ENCODE measurements at regions not wholly inside any gene's neighbourhood (a gene's known extent, or its start where the extent isn't known, plus 50 kb on each side); places are given as distances from the start of the nearest gene placed in this dataset.

- DNase-seq (no peak), ATAC-seq (no peak)
- Histone ChIP-seq H3K27me3 (ENCODE audit: insufficient read depth in 3 of 3, low read length in 2 of 3) (no peaks in the 10 kb centered on the region), H3K4me1 (no peaks in the 10 kb centered on the region), H3K4me3 (no peak overlapping the region), H3K36me3 (ENCODE audit: insufficient read depth in 1 of 2, low read depth in 1 of 2) (no peaks in the 10 kb centered on the region), H3K9me3 (no peaks in the 10 kb centered on the region), H3K27ac (no peak overlapping the region)
- intact Hi-C loops (cut with DNase I), result no loop called here
- WGBS, 3 donors, result 28 to 40% (median 34%) methylated on average over 2 of the region's 2 CpGs
- TF ChIP-seq CTCF (IDR thresholded peaks at IDR 0.05), result no peak
Observed at GRCh38 chr4:159743971-159744370, 641.1 kb downstream of the RAPGEF2 start.

GRCh38 chr4:159747983-159748382, 645.1 kb downstream of the RAPGEF2 start:
- Histone ChIP-seq H3K4me3 (no peak overlapping the region), H3K27ac (no peak overlapping the region), H3K4me1 (no peaks in the 10 kb centered on the region), H3K27me3 (ENCODE audit: insufficient read depth in 3 of 3, low read length in 2 of 3) (no peaks in the 10 kb centered on the region), H3K36me3 (ENCODE audit: insufficient read depth in 1 of 2, low read depth in 1 of 2) (no peaks in the 10 kb centered on the region), H3K9me3 (peaks cover 7% of the 10 kb centered on the region)
- intact Hi-C loops (cut with DNase I), result no loop called here
- ATAC-seq (no peak), DNase-seq (no peak)
- 74 to 92% (median 90%) methylated on average over 3 of the region's 3 CpGs for WGBS, 3 donors
- TF ChIP-seq CTCF (IDR thresholded peaks at IDR 0.05), result no peak

GRCh38 chr4:159748834-159749444, 646.1 kb downstream of the RAPGEF2 start:
- H3K4me1 ChIP-seq, result no peaks in the 10 kb centered on the region
- H3K36me3 ChIP-seq (ENCODE audit: insufficient read depth in 1 of 2, low read depth in 1 of 2), result no peaks in the 10 kb centered on the region
- H3K4me3 ChIP-seq, result no peak overlapping the region
- DNase-seq (no peak), ATAC-seq (no peak)
- TF ChIP-seq CTCF (IDR thresholded peaks at IDR 0.05), result no peak
- no peaks in the 10 kb centered on the region for H3K27me3 ChIP-seq (ENCODE audit: insufficient read depth in 3 of 3, low read length in 2 of 3)
- no peak overlapping the region for H3K27ac ChIP-seq
- H3K9me3 ChIP-seq, result peaks cover 7% of the 10 kb centered on the region
- intact Hi-C loops (cut with DNase I), result no loop called here

GRCh38 chr4:159757499-159757898, 654.6 kb downstream of the RAPGEF2 start:
- no peaks in the 10 kb centered on the region for H3K4me1 ChIP-seq
- no peaks in the 10 kb centered on the region for H3K27me3 ChIP-seq (ENCODE audit: insufficient read depth in 3 of 3, low read length in 2 of 3)
- H3K36me3 ChIP-seq (ENCODE audit: insufficient read depth in 1 of 2, low read depth in 1 of 2), result no peaks in the 10 kb centered on the region
- intact Hi-C loops (cut with DNase I), result no loop called here
- no peak for TF ChIP-seq CTCF (IDR thresholded peaks at IDR 0.05)
- 13 to 16% (median 15%) methylated on average over 2 of the region's 2 CpGs for WGBS, 3 donors
- DNase-seq (no peak), ATAC-seq (no peak)
- no peak overlapping the region for H3K27ac ChIP-seq
- H3K9me3 ChIP-seq, result no peaks in the 10 kb centered on the region
- H3K4me3 ChIP-seq, result no peak overlapping the region

- intact Hi-C loops (cut with DNase I), result no loop called here
- no peaks in the 10 kb centered on the region for H3K27me3 ChIP-seq (ENCODE audit: insufficient read depth in 3 of 3, low read length in 2 of 3)
- WGBS, 3 donors, result 58 to 83% (median 64%) methylated on average over 1 of the region's 1 CpG
Observed at GRCh38 chr4:159758061-159758460, 655.2 kb downstream of the RAPGEF2 start.

More at GRCh38 chr4:159758061-159758460, 655.2 kb downstream of the RAPGEF2 start:
- no peak overlapping the region for H3K4me3 ChIP-seq
- no peak for ATAC-seq
- no peak overlapping the region for H3K27ac ChIP-seq
- DNase-seq, result no peak
- no peaks in the 10 kb centered on the region for H3K4me1 ChIP-seq
- no peak for TF ChIP-seq CTCF (IDR thresholded peaks at IDR 0.05)
- H3K36me3 ChIP-seq (ENCODE audit: insufficient read depth in 1 of 2, low read depth in 1 of 2), result no peaks in the 10 kb centered on the region
- H3K9me3 ChIP-seq, result no peaks in the 10 kb centered on the region
